IMR-90 (cell line): ENCODE measurements at regions not wholly inside any gene's neighbourhood (a gene's known extent, or its start where the extent isn't known, plus 50 kb on each side); places are given as distances from the start of the nearest gene placed in this dataset.

Experiments used
- ATAC-seq: fragments of 200-7000 bp; cut with Tn5 transposase; 2 replicates; pipeline ENCODE4 v1.9.1; 2020; ENCODE audit warnings: low read depth, mild to moderate bottlenecking, moderate library complexity
- BruUV-seq: library from RNA; stranded (reverse); fragments of 400-500 nt; replicated peaks from 2 replicates; lab custom pipeline; 2021; lab: Mats Ljungman, UMichigan
- CTCF ChIA-PET: fragments of 300-600 bp; formaldehyde crosslinking; extraction: SDS; loops from one replicate; lab custom pipeline; 2021; ENCODE audit warnings: antibody characterized with exemption; lab: Yijun Ruan, JAX
- POLR2A ChIA-PET: fragments of 300-600 bp; sonication (Branson Sonifier 250); formaldehyde crosslinking; loops from one replicate; lab custom pipeline; 2022; ENCODE audit warnings: antibody characterized with exemption; ENCODE audit not compliant: unreplicated experiment; lab: Charles Lee
- DNase-seq: peaks from one replicate; pipeline ENCODE4 v3.0.0; 2013
- H2AFZ ChIP-seq: replicated peaks from 2 replicates; pipeline ENCODE3; 2013; ENCODE audit warnings: low read length, mild to moderate bottlenecking; ENCODE audit not compliant: poor library complexity
- H2AK5ac ChIP-seq: 2 replicates; pipeline ENCODE4 v1.6.1; 2013; ENCODE audit warnings: low read depth, low read length, inconsistent platforms
- H2AK9ac ChIP-seq: replicated peaks from 2 replicates; pipeline ENCODE3; 2013; ENCODE audit warnings: mild to moderate bottlenecking, low read depth, low read length, moderate library complexity; ENCODE audit not compliant: poor library complexity
- H2BK120ac ChIP-seq: 2 replicates; pipeline ENCODE4 v1.6.1; 2013; ENCODE audit warnings: low read depth, low read length, inconsistent platforms
- H2BK15ac ChIP-seq: 3 replicates; pipeline ENCODE4 v1.6.1; 2013; ENCODE audit warnings: low read depth, low read length, inconsistent platforms
- H2BK20ac ChIP-seq: 2 replicates; pipeline ENCODE4 v1.6.1; 2013; ENCODE audit warnings: low read depth, mild to moderate bottlenecking, inconsistent platforms, low read length, moderate library complexity
- H2BK5ac ChIP-seq: 2 replicates; pipeline ENCODE4 v1.6.1; 2013; ENCODE audit warnings: mild to moderate bottlenecking, low read depth, low read length, inconsistent platforms; ENCODE audit not compliant: poor library complexity, severe bottlenecking
- H3K14ac ChIP-seq: replicated peaks from 2 replicates; pipeline ENCODE4 v1.6.1; 2013; ENCODE audit warnings: low read depth, low read length, inconsistent platforms
- H3K18ac ChIP-seq: 2 replicates; pipeline ENCODE4 v1.6.1; 2013; ENCODE audit warnings: low read depth, low read length, control low read depth
- H3K23ac ChIP-seq: 2 replicates; pipeline ENCODE4 v1.6.1; 2013; ENCODE audit warnings: low read depth, low read length, inconsistent platforms
- H3K27ac ChIP-seq: 2 replicates; pipeline ENCODE4 v1.5.1; 2013; ENCODE audit warnings: mild to moderate bottlenecking, control low read depth, low read length; ENCODE audit not compliant: insufficient read depth
- H3K27me3 ChIP-seq: 2 replicates; pipeline ENCODE4 v1.6.1; 2013; ENCODE audit warnings: low read length; ENCODE audit not compliant: control insufficient read depth, insufficient read depth
- H3K36me3 ChIP-seq: 2 replicates; pipeline ENCODE4 v1.6.1; 2013; ENCODE audit warnings: low read length, mixed read lengths; ENCODE audit not compliant: control insufficient read depth, insufficient read depth
- H3K4ac ChIP-seq: 2 replicates; pipeline ENCODE4 v1.6.1; 2013; ENCODE audit warnings: low read depth, low read length, inconsistent platforms
- H3K4me1 ChIP-seq: 2 replicates; pipeline ENCODE4 v1.6.1; 2013; ENCODE audit warnings: low read length, mixed read lengths; ENCODE audit not compliant: control insufficient read depth, insufficient read depth
- H3K4me2 ChIP-seq: 2 replicates; pipeline ENCODE4 v1.6.1; 2013; ENCODE audit warnings: low read depth, mild to moderate bottlenecking, control low read depth, low read length, moderate library complexity
- H3K4me3 ChIP-seq: 2 replicates; pipeline ENCODE4 v1.5.1; 2013; ENCODE audit warnings: low read depth, mild to moderate bottlenecking, control low read depth, low read length, moderate library complexity; ENCODE audit not compliant: insufficient read depth
- H3K56ac ChIP-seq: 2 replicates; pipeline ENCODE4 v1.6.1; 2013; ENCODE audit warnings: low read length, inconsistent platforms; ENCODE audit not compliant: insufficient read depth; ENCODE audit errors: extremely low read depth
- H3K79me1 ChIP-seq, 2 experiments: 2 replicates each; pipeline ENCODE4 v1.6.1; 2013; ENCODE audit warnings: low read length in 2 of 2, inconsistent platforms in 1 of 2, low read depth in 1 of 2
- H3K9ac ChIP-seq: 2 replicates; pipeline ENCODE4 v1.6.1; 2013; ENCODE audit warnings: low read depth, low read length, control low read depth
- H3K9me1 ChIP-seq: 2 replicates; pipeline ENCODE4 v1.6.1; 2013; ENCODE audit warnings: low read length, inconsistent platforms; ENCODE audit not compliant: insufficient read depth
- H3K9me3 ChIP-seq: 2 replicates; pipeline ENCODE4 v1.6.1; 2013; ENCODE audit warnings: low read length; ENCODE audit not compliant: control insufficient read depth, insufficient read depth
- H4K20me1 ChIP-seq: 2 replicates; pipeline ENCODE4 v1.6.1; 2013; ENCODE audit warnings: low read length, inconsistent platforms; ENCODE audit not compliant: insufficient read depth
- H4K5ac ChIP-seq: 2 replicates; pipeline ENCODE4 v1.6.1; 2013; ENCODE audit warnings: mild to moderate bottlenecking, low read depth, low read length, control low read depth
- H4K8ac ChIP-seq, 2 experiments: 2 replicates each; pipeline ENCODE4 v1.6.1; 2013; ENCODE audit warnings: low read depth in 2 of 2, low read length in 2 of 2, control low read depth in 1 of 2, inconsistent platforms in 1 of 2
- H4K91ac ChIP-seq: 2 replicates; pipeline ENCODE4 v1.6.1; 2013; ENCODE audit warnings: low read depth, low read length, inconsistent platforms; ENCODE audit not compliant: insufficient read depth
- POLR2A ChIP-seq: IDR thresholded peaks from 2 replicates; pipeline ENCODE4 v1.6.1; 2012; ENCODE audit warnings: mild to moderate bottlenecking, low read depth, low read length
- WGBS, 2 experiments: methylation state at CpG; one replicate each; pipeline versions ENCODE4 v1.1.5 to v1.1.7; 2013; ENCODE audit warnings: missing lambda C conversion rate in 2 of 2; ENCODE audit not compliant: insufficient read length in 1 of 2; ENCODE audit errors: extremely low coverage in 2 of 2; 5-methylcytosine and 5-hydroxymethylcytosine counted together
- dilution Hi-C: fragments of 300-500 bp; cut with HindIII; formaldehyde crosslinking; loops from one replicate; pipeline ENCODE4 v1.14.3; 2018; ENCODE audit warnings: low sequenced_read_pairs; ENCODE audit not compliant: unreplicated experiment
- in situ Hi-C: fragments of 300-500 bp; cut with MboI; formaldehyde crosslinking; loops from 3 replicates; pipeline ENCODE4 v1.14.3; 2019; ENCODE audit warnings: low sequenced_read_pairs, inconsistent platforms, mixed read lengths
- intact Hi-C: fragments of 100-400 bp; cut with micrococcal nuclease; formaldehyde crosslinking; loops from 2 replicates; pipeline ENCODE4 v1.10.0; 2022

- Histone ChIP-seq H3K9me3 (no peaks in the 10 kb centered on the region), H3K4me2 (no peak overlapping the region), H2BK15ac (no peak overlapping the region), H3K27ac (no peak overlapping the region), H2AK5ac (no peak overlapping the region), H2AFZ (no peak overlapping the region), H3K4me1 (no peaks in the 10 kb centered on the region), H4K20me1 (no peaks in the 10 kb centered on the region), H3K27me3 (peaks cover 14% of the 10 kb centered on the region), H2AK9ac (no peak overlapping the region), H2BK20ac (no peak overlapping the region), H3K9ac (no peak overlapping the region), H3K23ac (no peak overlapping the region), H3K36me3 (no peaks in the 10 kb centered on the region), H4K91ac (no peak overlapping the region), H2BK5ac (no peak overlapping the region), H3K79me1 (no peaks in the 10 kb centered on the region), H2BK120ac (no peak overlapping the region), H3K4ac (no peak overlapping the region), H4K5ac (no peak overlapping the region), H3K18ac (no peak overlapping the region), H4K8ac (no peak overlapping the region), H3K56ac (no peak overlapping the region), H3K4me3 (no peak overlapping the region), H3K14ac (no peak overlapping the region), H3K9me1 (no peaks in the 10 kb centered on the region)
- ATAC-seq (no peak), DNase-seq (no peak)
- WGBS, 2 experiments = no CpG with 5 or more reads among the region's 7 CpGs
- TF ChIP-seq POLR2A = no peak
- BruUV-seq = no TSS peak
- ChIA-PET POLR2A (no interaction called here), CTCF (no interaction called here)
- dilution Hi-C loops = no loop called here
- in situ Hi-C loops = no loop called here
- intact Hi-C loops = no loop called here
Observed at GRCh38 chr13:99636728-99637353, 135.6 kb downstream of the TM9SF2 start.
